A549 (cell line): ENCODE measurements at regions not wholly inside any gene's neighbourhood (a gene's known extent, or its start where the extent isn't known, plus 50 kb on each side); places are given as distances from the start of the nearest gene placed in this dataset.
A peak's percentile ranks its signal among the peaks of the same experiment; 100 is the strongest.
"Not testable (repeated sequence)": the region's sequence is repeated elsewhere in the genome, so short reads cannot be mapped to it uniquely, and the experiment has no call there.

Source experiments
- ATAC-seq, 2 experiments: fragments of 200-7000 bp in 1 of 2; fragments of >200 bp in 1 of 2; cut with Nextera tagmentation in 1 of 2; cut with Tn5 transposase in 1 of 2; 3 replicates each; pipeline versions ENCODE4 v1.8.0 to v1.9.1; 2018 to 2020; ENCODE audit warnings: mild to moderate bottlenecking in 1 of 2, moderate library complexity in 1 of 2
- CTCF ChIA-PET: fragments of 300-600 bp; sonication (Branson Sonifier 250); formaldehyde crosslinking; extraction: SDS; loops from one replicate; lab custom pipeline; 2021; ENCODE audit warnings: antibody characterized with exemption, inconsistent platforms; lab: Yijun Ruan, JAX
- POLR2A ChIA-PET: fragments of 350-600 bp; formaldehyde crosslinking; extraction: SDS; loops from one replicate; lab custom pipeline; 2021; ENCODE audit warnings: antibody characterized with exemption, inconsistent platforms; lab: Yijun Ruan, JAX
- DNase-seq, 2 experiments: peaks; one replicate each; pipeline versions ENCODE4 v3.0.0 to v3.0.0-alpha.2; 2011 to 2016; ENCODE audit warnings: low read depth in 1 of 2, low spot score in 1 of 2
- FAIRE-seq: peaks from 2 replicates; lab custom pipeline; 2011; peaks lifted over from hg19 to GRCh38; lab: Jason Lieb, UNC
- H3K27ac ChIP-seq, 2 experiments: fragments of >200 bp; sonication (Bioruptor Twin); formaldehyde crosslinking; 3 replicates each; pipeline ENCODE4 v1.5.1; 2016 to 2017
- H3K4me1 ChIP-seq: fragments of >200 bp; sonication (Bioruptor Twin); formaldehyde crosslinking; 3 replicates; pipeline ENCODE4 v1.6.1; 2016
- H3K4me2 ChIP-seq: fragments of >200 bp; sonication (Bioruptor Twin); formaldehyde crosslinking; 3 replicates; pipeline ENCODE4 v1.6.1; 2016
- H3K4me3 ChIP-seq: fragments of >200 bp; sonication (Bioruptor Twin); formaldehyde crosslinking; 3 replicates; pipeline ENCODE4 v1.5.1; 2016
- H3K9me3 ChIP-seq: fragments of >200 bp; sonication (Bioruptor Twin); formaldehyde crosslinking; 3 replicates; pipeline ENCODE4 v1.6.1; 2016
- CEBPB ChIP-seq, 2 experiments: fragments of >200 bp in 1 of 2; sonication (Bioruptor Twin) in 1 of 2; formaldehyde crosslinking in 1 of 2; IDR thresholded peaks; 2 replicates each; pipeline ENCODE4 v1.6.1; 2012 to 2016
- CHD2 ChIP-seq: fragments of 150-350 bp; IDR thresholded peaks from 2 replicates; pipeline ENCODE4 v1.6.1; 2014; ENCODE audit warnings: low read length; ENCODE audit not compliant: partially characterized antibody
- EHF ChIP-seq: fragments of 250-450 bp; sonication (Bioruptor Pico); IDR thresholded peaks from 2 replicates; pipeline ENCODE4 v1.5.0; 2020; ENCODE audit warnings: mild to moderate bottlenecking
- EP300 ChIP-seq, 2 experiments: fragments of >200 bp; sonication (Bioruptor Twin); formaldehyde crosslinking; IDR thresholded peaks; 2 replicates in 1 of 2; 3 replicates in 1 of 2; pipeline ENCODE4 v1.6.1; 2016 to 2017
- FOSB ChIP-seq: fragments of 250-450 bp; sonication (Bioruptor Pico); IDR thresholded peaks from 2 replicates; pipeline ENCODE4 v1.5.0; 2020; ENCODE audit warnings: mild to moderate bottlenecking, moderate library complexity
- FOSL2 ChIP-seq, 2 experiments: fragments of 450-650 bp in 1 of 2; fragments of >200 bp in 1 of 2; sonication (Bioruptor Twin) in 1 of 2; formaldehyde crosslinking; IDR thresholded peaks; 2 replicates each; pipeline versions ENCODE4 v1.5.0 to v1.6.1; 2016 to 2020; ENCODE audit warnings: mild to moderate bottlenecking in 1 of 2, moderate library complexity in 1 of 2
- FOXS1 ChIP-seq: fragments of 250-450 bp; sonication (Bioruptor Pico); IDR thresholded peaks from 2 replicates; pipeline ENCODE4 v1.5.0; 2020; ENCODE audit warnings: mild to moderate bottlenecking, moderate library complexity
- GATA3 ChIP-seq: IDR thresholded peaks from 2 replicates; pipeline ENCODE4 v1.6.1; 2012; ENCODE audit warnings: borderline replicate concordance
- HOXB13 ChIP-seq: fragments of 250-450 bp; sonication (Bioruptor Pico); IDR thresholded peaks from 2 replicates; pipeline ENCODE4 v1.5.0; 2020; ENCODE audit warnings: low read depth, mild to moderate bottlenecking, moderate library complexity
- JUN ChIP-seq, 2 experiments: fragments of >200 bp; sonication (Bioruptor Twin); formaldehyde crosslinking; IDR thresholded peaks; 2 replicates in 1 of 2; 3 replicates in 1 of 2; pipeline ENCODE4 v1.6.1; 2016 to 2017
- MAFK ChIP-seq: fragments of 450-650 bp; IDR thresholded peaks from 2 replicates; pipeline ENCODE4 v1.6.1; 2014; ENCODE audit not compliant: partially characterized antibody
- MYC ChIP-seq: IDR thresholded peaks from 2 replicates; pipeline ENCODE4 v1.6.1; 2012; ENCODE audit warnings: mild to moderate bottlenecking, inconsistent platforms, low read length, improper control_type of control experiment, borderline replicate concordance
- NR3C1 ChIP-seq: fragments of >200 bp; sonication (Bioruptor Twin); formaldehyde crosslinking; IDR thresholded peaks from 3 replicates; pipeline ENCODE4 v1.6.1; 2017
- PHF8 ChIP-seq: fragments of 200-600 bp; sonication (generic); IDR thresholded peaks from 2 replicates; pipeline ENCODE4 v1.6.1; 2016; ENCODE audit warnings: low read depth, mild to moderate bottlenecking, antibody characterized with exemption, moderate library complexity, borderline replicate concordance
- POLR2AphosphoS2 ChIP-seq: conservative IDR thresholded peaks from 2 replicates; pipeline ENCODE4 v1.6.1; 2012; ENCODE audit warnings: low read length, improper control_type of control experiment, inconsistent platforms
- RAD21 ChIP-seq, 2 experiments: fragments of >200 bp in 1 of 2; sonication (Bioruptor Twin) in 1 of 2; formaldehyde crosslinking in 1 of 2; IDR thresholded peaks in 1 of 2; conservative IDR thresholded peaks in 1 of 2; 2 replicates in 1 of 2; 3 replicates in 1 of 2; pipeline ENCODE4 v1.6.1; 2012 to 2018; ENCODE audit warnings: inconsistent platforms in 1 of 2
- RARB ChIP-seq: fragments of 250-450 bp; sonication (Bioruptor Pico); IDR thresholded peaks from 2 replicates; pipeline ENCODE4 v1.8.0; 2021; ENCODE audit warnings: mild to moderate bottlenecking, moderate library complexity
- RFX5 ChIP-seq: fragments of 450-650 bp; IDR thresholded peaks from 2 replicates; pipeline ENCODE4 v1.7.1; 2014; ENCODE audit warnings: antibody characterized with exemption, mild to moderate bottlenecking, moderate library complexity
- TFCP2L1 ChIP-seq: fragments of 250-450 bp; sonication (Bioruptor Pico); IDR thresholded peaks from 2 replicates; pipeline ENCODE4 v1.5.0; 2021; ENCODE audit warnings: mild to moderate bottlenecking
- ZFP36 ChIP-seq: fragments of 450-650 bp; IDR thresholded peaks from 2 replicates; pipeline ENCODE4 v1.6.1; 2014; ENCODE audit warnings: borderline replicate concordance; ENCODE audit not compliant: partially characterized antibody
- WGBS: methylation state at CpG from one replicate; pipeline ENCODE4 v1.1.6; 2017; ENCODE audit errors: missing lambda C conversion rate; 5-methylcytosine and 5-hydroxymethylcytosine counted together
- TF ChIP-seq, protein P1 (sequence below): IDR thresholded peaks from 2 replicates; pipeline ENCODE4 v1.6.1; 2012
- TF ChIP-seq, protein P2 (sequence below): fragments of >200 bp; sonication (Bioruptor Twin); formaldehyde crosslinking; IDR thresholded peaks from 3 replicates; pipeline ENCODE4 v1.5.1; 2016
- TF ChIP-seq, protein P3 (sequence below): fragments of 250-450 bp; sonication (Bioruptor Pico); IDR thresholded peaks from 2 replicates; pipeline ENCODE4 v1.5.0; 2020; ENCODE audit warnings: low read depth, mild to moderate bottlenecking, moderate library complexity
- TF ChIP-seq, protein P4 (sequence below): fragments of 150-350 bp; IDR thresholded peaks from 2 replicates; pipeline ENCODE4 v1.6.1; 2014; ENCODE audit warnings: low read depth, mild to moderate bottlenecking, low read length

DNA sequence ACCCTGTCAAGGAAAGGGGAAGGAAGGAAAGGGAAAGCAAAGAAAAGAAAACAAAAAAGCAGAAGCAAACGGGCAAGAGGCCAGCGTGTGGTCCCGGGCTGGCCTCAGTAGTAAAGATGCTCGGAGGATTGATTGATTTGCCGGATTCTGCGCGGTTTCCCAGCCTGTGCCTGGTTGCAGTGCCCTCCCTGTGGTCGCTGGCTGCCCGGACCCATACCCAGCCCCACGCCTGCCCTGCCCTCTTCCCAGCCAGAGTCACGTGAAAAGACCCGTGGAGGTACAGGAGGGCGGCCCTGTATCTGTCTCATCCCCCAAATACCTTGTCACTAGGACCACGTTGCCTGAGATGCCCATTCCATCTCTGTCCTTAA lies 55.1 kb upstream of the IMP4 start:
- WGBS, result 57% methylated on average over 14 of the region's 14 CpGs
- POLR2A ChIA-PET, result no interaction called here
- Histone ChIP-seq H3K4me3 (no peak overlapping the region), H3K4me2 (no peak overlapping the region), H3K4me1 (no peaks in the 10 kb centered on the region), H3K9me3 (no peaks in the 10 kb centered on the region), H3K27ac (no peak overlapping the region)
- FAIRE-seq (no peak), DNase-seq (no peak), ATAC-seq (no peak; a peak in 1 of 6 replicates)
- CTCF ChIA-PET, result no interaction called here
- TF ChIP-seq RARB (CRISPR knock-in tag), result no peak
- TF ChIP-seq, protein P1, sequence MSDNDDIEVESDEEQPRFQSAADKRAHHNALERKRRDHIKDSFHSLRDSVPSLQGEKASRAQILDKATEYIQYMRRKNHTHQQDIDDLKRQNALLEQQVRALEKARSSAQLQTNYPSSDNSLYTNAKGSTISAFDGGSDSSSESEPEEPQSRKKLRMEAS, result no peak
- no peak for TF ChIP-seq FOSB (CRISPR knock-in tag)
- no peak for TF ChIP-seq TFCP2L1 (CRISPR knock-in tag)
- TF ChIP-seq FOXS1 (CRISPR knock-in tag), result no peak
- no peak for TF ChIP-seq RFX5
- TF ChIP-seq CHD2, result no peak
- TF ChIP-seq EP300 (IDR thresholded peaks at IDR 0.05), result no peak

DNA sequence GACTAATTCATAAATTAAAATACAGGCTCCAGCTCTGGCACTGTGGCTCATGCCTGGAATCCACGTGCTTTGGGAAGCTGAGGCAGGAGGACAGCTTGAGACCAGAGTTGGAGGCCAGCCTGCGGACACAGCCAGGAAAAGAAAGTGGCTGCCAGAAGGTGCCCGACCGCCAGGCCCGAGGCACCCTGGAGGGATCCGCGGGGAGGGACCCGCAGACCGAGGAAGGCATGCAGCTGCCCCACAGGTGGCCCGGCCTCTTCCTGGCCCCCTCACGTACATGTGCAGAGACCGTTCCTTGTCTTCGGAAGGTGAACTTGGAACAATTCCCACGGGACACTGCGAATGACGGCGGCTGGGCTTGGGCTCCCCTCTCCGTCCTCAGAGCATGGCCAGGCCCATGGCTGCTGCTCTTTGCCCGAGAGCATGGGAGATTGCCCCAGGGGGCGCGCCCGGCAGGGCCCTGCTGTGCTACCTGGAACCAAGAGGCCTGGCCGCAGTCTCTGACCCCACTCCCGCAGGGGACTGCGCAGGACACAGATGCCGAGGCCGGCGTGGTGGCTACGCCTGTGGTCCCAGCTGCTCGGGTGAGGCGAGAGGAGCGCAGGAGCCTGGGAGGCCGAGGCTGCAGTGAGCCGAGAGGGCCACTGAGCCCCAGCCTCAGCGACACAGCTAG lies 55.6 kb upstream of the IMP4 start:
- H3K4me1 ChIP-seq, result no peaks in the 10 kb centered on the region
- CTCF ChIA-PET, result no interaction called here
- 82% methylated on average over 19 of the region's 35 CpGs for WGBS
- TF ChIP-seq JUN (IDR thresholded peaks at IDR 0.05), result no peak
- TF ChIP-seq, protein P2, sequence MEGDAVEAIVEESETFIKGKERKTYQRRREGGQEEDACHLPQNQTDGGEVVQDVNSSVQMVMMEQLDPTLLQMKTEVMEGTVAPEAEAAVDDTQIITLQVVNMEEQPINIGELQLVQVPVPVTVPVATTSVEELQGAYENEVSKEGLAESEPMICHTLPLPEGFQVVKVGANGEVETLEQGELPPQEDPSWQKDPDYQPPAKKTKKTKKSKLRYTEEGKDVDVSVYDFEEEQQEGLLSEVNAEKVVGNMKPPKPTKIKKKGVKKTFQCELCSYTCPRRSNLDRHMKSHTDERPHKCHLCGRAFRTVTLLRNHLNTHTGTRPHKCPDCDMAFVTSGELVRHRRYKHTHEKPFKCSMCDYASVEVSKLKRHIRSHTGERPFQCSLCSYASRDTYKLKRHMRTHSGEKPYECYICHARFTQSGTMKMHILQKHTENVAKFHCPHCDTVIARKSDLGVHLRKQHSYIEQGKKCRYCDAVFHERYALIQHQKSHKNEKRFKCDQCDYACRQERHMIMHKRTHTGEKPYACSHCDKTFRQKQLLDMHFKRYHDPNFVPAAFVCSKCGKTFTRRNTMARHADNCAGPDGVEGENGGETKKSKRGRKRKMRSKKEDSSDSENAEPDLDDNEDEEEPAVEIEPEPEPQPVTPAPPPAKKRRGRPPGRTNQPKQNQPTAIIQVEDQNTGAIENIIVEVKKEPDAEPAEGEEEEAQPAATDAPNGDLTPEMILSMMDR, result no peak
- TF ChIP-seq NR3C1, result no peak
- TF ChIP-seq POLR2AphosphoS2, result no peak
- TF ChIP-seq RFX5, result no peak
- no peak for TF ChIP-seq MAFK
- TF ChIP-seq PHF8, result no peak
- TF ChIP-seq GATA3, result no peak
- TF ChIP-seq, protein P3, sequence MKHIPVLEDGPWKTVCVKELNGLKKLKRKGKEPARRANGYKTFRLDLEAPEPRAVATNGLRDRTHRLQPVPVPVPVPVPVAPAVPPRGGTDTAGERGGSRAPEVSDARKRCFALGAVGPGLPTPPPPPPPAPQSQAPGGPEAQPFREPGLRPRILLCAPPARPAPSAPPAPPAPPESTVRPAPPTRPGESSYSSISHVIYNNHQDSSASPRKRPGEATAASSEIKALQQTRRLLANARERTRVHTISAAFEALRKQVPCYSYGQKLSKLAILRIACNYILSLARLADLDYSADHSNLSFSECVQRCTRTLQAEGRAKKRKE (CRISPR knock-in tag), result no peak
- TF ChIP-seq CEBPB (IDR thresholded peaks at IDR 0.05), result no peak
- TF ChIP-seq MYC, result no peak
- no peak for TF ChIP-seq RAD21 (conservative IDR thresholded peaks at IDR 0.05 in 1 of 2, IDR thresholded peaks at IDR 0.05 in 1 of 2)
- no peak for TF ChIP-seq ZFP36
- TF ChIP-seq EHF, result no peak
- TF ChIP-seq FOSL2 (IDR thresholded peaks at IDR 0.05), result no peak
- no peak for TF ChIP-seq FOSL2 (CRISPR knock-in tag; IDR thresholded peaks at IDR 0.05)
- TF ChIP-seq, protein P4, sequence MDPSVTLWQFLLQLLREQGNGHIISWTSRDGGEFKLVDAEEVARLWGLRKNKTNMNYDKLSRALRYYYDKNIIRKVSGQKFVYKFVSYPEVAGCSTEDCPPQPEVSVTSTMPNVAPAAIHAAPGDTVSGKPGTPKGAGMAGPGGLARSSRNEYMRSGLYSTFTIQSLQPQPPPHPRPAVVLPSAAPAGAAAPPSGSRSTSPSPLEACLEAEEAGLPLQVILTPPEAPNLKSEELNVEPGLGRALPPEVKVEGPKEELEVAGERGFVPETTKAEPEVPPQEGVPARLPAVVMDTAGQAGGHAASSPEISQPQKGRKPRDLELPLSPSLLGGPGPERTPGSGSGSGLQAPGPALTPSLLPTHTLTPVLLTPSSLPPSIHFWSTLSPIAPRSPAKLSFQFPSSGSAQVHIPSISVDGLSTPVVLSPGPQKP, result no peak
- no peak for TF ChIP-seq EP300 (IDR thresholded peaks at IDR 0.05)
- no peak for TF ChIP-seq HOXB13 (CRISPR knock-in tag)
- TF ChIP-seq, all 56 proteins: peak for 0
- Histone ChIP-seq H3K4me3 (no peak overlapping the region), H3K4me2 (no peak overlapping the region), H3K27ac (no peak overlapping the region), H3K9me3 (no peaks in the 10 kb centered on the region)
- DNase-seq, result no peak
- FAIRE-seq, result no peak
- ATAC-seq, result no peak
- POLR2A ChIA-PET, result no interaction called here

DNA sequence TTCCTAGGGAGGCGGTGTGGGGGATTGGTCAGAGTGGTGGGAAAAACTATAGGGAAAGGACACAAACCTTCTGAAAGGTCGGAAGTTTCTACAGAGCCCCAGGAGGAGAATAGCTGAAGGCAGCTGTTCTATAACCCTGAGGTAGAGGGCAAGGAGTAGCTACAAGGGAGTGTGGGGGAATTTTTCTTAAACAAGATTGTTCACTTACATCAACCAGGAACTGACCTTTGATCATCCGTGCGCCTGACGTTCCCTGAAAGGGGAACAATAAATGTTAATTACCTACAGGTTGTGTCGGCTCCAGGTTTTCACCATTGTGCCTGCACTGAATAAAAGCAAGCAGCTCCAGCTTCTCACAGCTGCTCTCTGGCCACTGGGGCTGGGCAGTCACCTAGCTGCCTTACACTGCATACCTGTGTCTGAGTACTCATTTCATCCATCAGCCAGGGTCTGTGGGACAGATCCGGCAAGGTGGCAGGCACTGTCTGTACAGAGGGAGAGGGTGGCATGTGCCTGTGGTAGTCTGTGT lies 59.3 kb upstream of the IMP4 start:
- POLR2A ChIA-PET, H3K9me3 ChIP-seq, H3K4me2 ChIP-seq, H3K4me3 ChIP-seq, FAIRE-seq, H3K4me1 ChIP-seq, DNase-seq, H3K27ac ChIP-seq, CTCF ChIA-PET: not testable (repeated sequence)
- WGBS, result 39% methylated on average over 4 of the region's 7 CpGs
- ATAC-seq, result peak in 1 of 2 experiments; percentile 37; a peak in 1 of 6 replicates

DNA sequence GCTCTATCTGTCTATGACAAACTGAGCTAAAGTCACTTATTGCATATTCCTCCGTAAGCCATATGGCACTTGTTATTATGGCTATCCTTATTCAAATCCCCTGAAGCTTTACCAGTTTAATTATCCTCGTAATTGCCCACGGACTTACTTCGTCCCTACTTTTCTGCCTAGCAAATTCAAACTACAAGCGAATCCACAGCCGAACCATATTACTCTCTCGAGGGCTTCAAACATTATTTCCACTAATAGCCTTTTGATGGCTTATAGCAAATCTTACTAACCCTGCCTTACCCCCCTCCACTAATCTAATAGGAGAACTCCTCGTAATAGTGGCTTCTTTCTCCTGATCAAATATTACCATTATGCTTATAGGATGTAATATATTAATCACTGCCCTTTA lies 63.1 kb upstream of the IMP4 start:
- H3K4me1 ChIP-seq, FAIRE-seq, H3K4me2 ChIP-seq, ATAC-seq, POLR2A ChIA-PET, H3K4me3 ChIP-seq, H3K9me3 ChIP-seq, H3K27ac ChIP-seq, DNase-seq: not testable (repeated sequence)
- CTCF ChIA-PET, result interaction anchor here (1.1 kb wide), 1 partner anchor 14 kb away, joined by 3 read pairs; no protein-coding TSS in a partner anchor
- WGBS, result 58% methylated on average over 6 of the region's 8 CpGs

DNA sequence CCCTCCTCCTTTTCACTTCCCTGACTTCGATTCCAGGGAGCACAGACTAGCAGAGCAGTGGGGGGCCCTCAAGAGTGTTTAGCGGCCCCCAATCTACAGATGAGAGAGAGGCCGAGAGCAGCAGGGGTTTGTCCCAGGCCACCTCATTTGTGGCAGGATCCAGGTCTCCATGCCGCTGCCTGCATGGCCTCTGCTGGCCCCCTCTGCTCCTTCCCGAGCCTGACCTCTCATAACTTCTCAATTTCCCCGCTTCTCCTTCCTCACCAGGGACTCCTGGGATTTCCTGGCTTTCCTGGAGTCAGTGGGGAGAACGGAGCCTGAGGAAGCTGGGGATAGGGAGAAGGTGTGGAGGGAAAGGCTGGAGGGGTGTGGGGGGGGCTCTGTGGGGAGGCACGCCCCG lies 70.1 kb upstream of the TUBA3E start:
- WGBS, result 50% methylated on average over 6 of the region's 9 CpGs
- FAIRE-seq, DNase-seq: not testable (repeated sequence)

More for the DNA sequence above, 70.1 kb upstream of the TUBA3E start:
- H3K4me2 ChIP-seq, ATAC-seq, H3K27ac ChIP-seq, POLR2A ChIA-PET, H3K4me3 ChIP-seq, H3K4me1 ChIP-seq, CTCF ChIA-PET, H3K9me3 ChIP-seq: not testable (repeated sequence)
